HEK293 (cell line): ENCODE measurements at regions not wholly inside any gene's neighbourhood (a gene's known extent, or its start where the extent isn't known, plus 50 kb on each side); places are given as distances from the start of the nearest gene placed in this dataset.

Experiments
- CTCF ChIA-PET: fragments of 350-600 bp; formaldehyde crosslinking; extraction: SDS; loops from one replicate; lab custom pipeline; 2021; ENCODE audit warnings: antibody characterized with exemption; lab: Yijun Ruan, JAX
- POLR2A ChIA-PET: fragments of 300-600 bp; formaldehyde crosslinking; extraction: SDS; loops from one replicate; lab custom pipeline; 2020; ENCODE audit warnings: antibody characterized with exemption, inconsistent platforms; lab: Yijun Ruan, JAX
- H3K27ac ChIP-seq: fragments of 200-500 bp; sonication (Bioruptor generic); 2 replicates; pipeline ENCODE4 v1.5.1; 2014; ENCODE audit warnings: low read depth, low read length, control low read depth, inconsistent platforms; ENCODE audit errors: extremely low read depth
- H3K36me3 ChIP-seq, 2 experiments: fragments of 200-500 bp in 1 of 2; sonication (Bioruptor generic) in 1 of 2; 1 replicate in 1 of 2; 2 replicates in 1 of 2; pipeline ENCODE4 v1.5.1; 2014 to 2017; ENCODE audit warnings: inconsistent platforms in 2 of 2, low read length in 2 of 2; ENCODE audit not compliant: control insufficient read depth in 2 of 2, insufficient read depth in 1 of 2
- H3K4me1 ChIP-seq: fragments of 200-500 bp; sonication (Bioruptor generic); 2 replicates; pipeline ENCODE4 v1.5.1; 2014; ENCODE audit warnings: mild to moderate bottlenecking, low read length, inconsistent platforms; ENCODE audit not compliant: control insufficient read depth, insufficient read depth
- H3K4me3 ChIP-seq: 2 replicates; pipeline ENCODE4 v1.5.1; 2011; ENCODE audit warnings: low read depth, mild to moderate bottlenecking, control low read depth, low read length, moderate library complexity
- H3K9me3 ChIP-seq: fragments of 200-500 bp; sonication (Bioruptor generic); 2 replicates; pipeline ENCODE4 v1.5.1; 2014; ENCODE audit warnings: low read depth, low read length, inconsistent platforms; ENCODE audit not compliant: control insufficient read depth, insufficient read depth
- BCL11B ChIP-seq: fragments of 450-650 bp; formaldehyde crosslinking; IDR thresholded peaks from 2 replicates; pipeline ENCODE4 v1.5.1; 2016; ENCODE audit warnings: low read depth, missing biosample characterization, missing genetic modification characterization
- GLI2 ChIP-seq: fragments of 450-650 bp; formaldehyde crosslinking; IDR thresholded peaks from 2 replicates; pipeline ENCODE4; 2017; ENCODE audit warnings: missing biosample characterization, missing genetic modification characterization, low read depth, borderline replicate concordance
- IKZF3 ChIP-seq: fragments of 450-650 bp; IDR thresholded peaks from 2 replicates; pipeline ENCODE4 v1.5.0; 2018; ENCODE audit warnings: missing biosample characterization, mild to moderate bottlenecking, missing genetic modification characterization, moderate library complexity
- OVOL3 ChIP-seq: fragments of 450-650 bp; formaldehyde crosslinking; IDR thresholded peaks from 2 replicates; pipeline ENCODE4 v1.5.1; 2016; ENCODE audit warnings: missing biosample characterization, missing genetic modification characterization
- SALL2 ChIP-seq: fragments of 450-650 bp; formaldehyde crosslinking; IDR thresholded peaks from 2 replicates; pipeline ENCODE4 v1.5.0; 2017; ENCODE audit warnings: missing biosample characterization, mild to moderate bottlenecking, missing genetic modification characterization, borderline replicate concordance
- SP7 ChIP-seq: fragments of 450-650 bp; formaldehyde crosslinking; IDR thresholded peaks from 2 replicates; pipeline ENCODE4 v1.5.1; 2016; ENCODE audit warnings: missing biosample characterization, missing genetic modification characterization
- TCF7L2 ChIP-seq: IDR thresholded peaks from 2 replicates; pipeline ENCODE4 v1.6.1; 2011; ENCODE audit warnings: low read depth, mild to moderate bottlenecking, inconsistent platforms, low read length, moderate library complexity, borderline replicate concordance
- ZBTB8A ChIP-seq: fragments of 450-650 bp; formaldehyde crosslinking; IDR thresholded peaks from 2 replicates; pipeline ENCODE4 v1.5.1; 2016; ENCODE audit warnings: missing biosample characterization, missing genetic modification characterization
- ZFP41 ChIP-seq: fragments of 450-650 bp; formaldehyde crosslinking; IDR thresholded peaks from 2 replicates; pipeline ENCODE4 v1.5.1; 2016; ENCODE audit warnings: missing biosample characterization, missing genetic modification characterization, borderline replicate concordance
- ZFP69B ChIP-seq: fragments of 450-650 bp; formaldehyde crosslinking; IDR thresholded peaks from 2 replicates; pipeline ENCODE4 v1.5.1; 2016; ENCODE audit warnings: missing biosample characterization, missing genetic modification characterization
- ZNF132 ChIP-seq: fragments of 450-650 bp; formaldehyde crosslinking; IDR thresholded peaks from 2 replicates; pipeline ENCODE4 v1.5.1; 2017; ENCODE audit warnings: missing biosample characterization, missing genetic modification characterization, borderline replicate concordance
- ZNF2 ChIP-seq: fragments of 450-650 bp; formaldehyde crosslinking; IDR thresholded peaks from 2 replicates; pipeline ENCODE4 v1.5.1; 2016; ENCODE audit warnings: missing biosample characterization, missing genetic modification characterization
- ZNF341 ChIP-seq: fragments of 450-650 bp; formaldehyde crosslinking; IDR thresholded peaks from 2 replicates; pipeline ENCODE4; 2016; ENCODE audit warnings: low read depth, missing biosample characterization, missing genetic modification characterization
- ZNF350 ChIP-seq: fragments of 450-650 bp; formaldehyde crosslinking; IDR thresholded peaks from 2 replicates; pipeline ENCODE4 v1.5.0; 2017; ENCODE audit warnings: missing biosample characterization, mild to moderate bottlenecking, missing genetic modification characterization
- ZNF37A ChIP-seq: fragments of 450-650 bp; IDR thresholded peaks from 2 replicates; pipeline ENCODE4 v1.5.1; 2018; ENCODE audit warnings: missing biosample characterization, missing genetic modification characterization
- ZNF426 ChIP-seq: fragments of 450-650 bp; formaldehyde crosslinking; IDR thresholded peaks from 2 replicates; pipeline ENCODE4 v1.5.1; 2017; ENCODE audit warnings: missing biosample characterization, missing genetic modification characterization, mild to moderate bottlenecking, inconsistent platforms, moderate library complexity
- ZNF473 ChIP-seq: fragments of 450-650 bp; formaldehyde crosslinking; IDR thresholded peaks from 2 replicates; pipeline ENCODE4 v1.5.1; 2017; ENCODE audit warnings: missing biosample characterization, missing genetic modification characterization
- ZNF600 ChIP-seq: fragments of 450-650 bp; formaldehyde crosslinking; IDR thresholded peaks from 2 replicates; pipeline ENCODE4 v1.5.1; 2016; ENCODE audit warnings: missing biosample characterization, missing genetic modification characterization
- ZNF629 ChIP-seq: fragments of 450-650 bp; formaldehyde crosslinking; IDR thresholded peaks from 2 replicates; pipeline ENCODE4 v1.5.1; 2017; ENCODE audit warnings: missing biosample characterization, missing genetic modification characterization
- ZNF701 ChIP-seq: fragments of 450-650 bp; formaldehyde crosslinking; IDR thresholded peaks from 2 replicates; pipeline ENCODE4 v1.5.1; 2016; ENCODE audit warnings: missing biosample characterization, missing genetic modification characterization
- ZNF707 ChIP-seq: fragments of 450-650 bp; formaldehyde crosslinking; IDR thresholded peaks from 2 replicates; pipeline ENCODE4 v1.5.1; 2016; ENCODE audit warnings: missing biosample characterization, missing genetic modification characterization
- ZNF776 ChIP-seq: fragments of 450-650 bp; formaldehyde crosslinking; IDR thresholded peaks from 2 replicates; pipeline ENCODE4 v1.5.0; 2017; ENCODE audit warnings: missing biosample characterization, missing genetic modification characterization, borderline replicate concordance
- ZNF785 ChIP-seq: fragments of 450-650 bp; formaldehyde crosslinking; IDR thresholded peaks from 2 replicates; pipeline ENCODE4 v1.5.1; 2016; ENCODE audit warnings: missing biosample characterization, missing genetic modification characterization
- ZNF830 ChIP-seq: fragments of 450-650 bp; IDR thresholded peaks from 2 replicates; pipeline ENCODE4 v1.5.0; 2018; ENCODE audit warnings: missing biosample characterization, missing genetic modification characterization, low read depth, mild to moderate bottlenecking, moderate library complexity
- TF ChIP-seq, protein P1 (sequence below): fragments of 450-650 bp; formaldehyde crosslinking; IDR thresholded peaks from 2 replicates; pipeline ENCODE4 v1.5.1; 2016; ENCODE audit warnings: missing biosample characterization, missing genetic modification characterization
- TF ChIP-seq, protein P2 (sequence below): fragments of 450-650 bp; formaldehyde crosslinking; IDR thresholded peaks from 2 replicates; pipeline ENCODE4 v1.5.1; 2016; ENCODE audit warnings: missing biosample characterization, missing genetic modification characterization
- TF ChIP-seq, protein P3 (sequence below): fragments of 450-650 bp; formaldehyde crosslinking; optimal IDR thresholded peaks from 2 replicates; pipeline ENCODE3; 2016; ENCODE audit warnings: missing biosample characterization, mild to moderate bottlenecking, missing genetic modification characterization

DNA sequence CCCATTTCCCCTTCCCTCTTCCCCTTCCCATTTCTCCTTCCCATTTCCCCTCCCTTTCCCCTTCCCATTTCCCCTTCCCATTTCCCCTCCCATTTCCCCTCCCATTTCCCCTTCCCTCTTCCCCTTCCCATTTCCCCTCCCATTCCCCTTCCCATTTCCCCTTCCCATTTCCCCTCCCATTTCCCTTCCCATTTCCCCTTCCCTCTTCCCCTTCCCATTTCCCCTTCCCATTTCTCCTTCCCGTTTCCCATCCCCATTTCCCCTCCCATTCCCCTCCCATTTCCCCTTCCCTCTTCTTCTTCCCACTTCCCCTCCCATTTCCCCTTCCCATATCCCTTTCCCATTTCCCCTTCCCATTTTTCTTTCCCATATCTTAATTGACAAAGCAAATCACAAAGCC lies 109.0 kb downstream of the OLFM1 start:
- no peak overlapping the region for H3K27ac ChIP-seq
- no peaks in the 10 kb centered on the region for H3K9me3 ChIP-seq
- no peaks in the 10 kb centered on the region for H3K36me3 ChIP-seq
- POLR2A ChIA-PET: no interaction called here
- H3K4me1 ChIP-seq: no peaks in the 10 kb centered on the region
- TF ChIP-seq ZNF785 (tag by site-specific recombination) (no peak), ZBTB8A (tag by site-specific recombination) (no peak), ZNF830 (tag by site-specific recombination) (no peak), ZNF701 (tag by site-specific recombination) (no peak), ZNF776 (tag by site-specific recombination) (no peak), IKZF3 (tag by site-specific recombination) (no peak), GLI2 (tag by site-specific recombination) (no peak), ZNF600 (tag by site-specific recombination) (no peak), SP7 (no peak), OVOL3 (tag by site-specific recombination) (no peak), ZNF426 (tag by site-specific recombination) (no peak), ZNF350 (tag by site-specific recombination) (no peak), ZNF132 (tag by site-specific recombination) (no peak), ZFP41 (tag by site-specific recombination) (no peak), ZNF341 (tag by site-specific recombination) (no peak), ZFP69B (tag by site-specific recombination) (no peak), TCF7L2 (no peak), ZNF2 (no peak)
- TF ChIP-seq, protein P1, sequence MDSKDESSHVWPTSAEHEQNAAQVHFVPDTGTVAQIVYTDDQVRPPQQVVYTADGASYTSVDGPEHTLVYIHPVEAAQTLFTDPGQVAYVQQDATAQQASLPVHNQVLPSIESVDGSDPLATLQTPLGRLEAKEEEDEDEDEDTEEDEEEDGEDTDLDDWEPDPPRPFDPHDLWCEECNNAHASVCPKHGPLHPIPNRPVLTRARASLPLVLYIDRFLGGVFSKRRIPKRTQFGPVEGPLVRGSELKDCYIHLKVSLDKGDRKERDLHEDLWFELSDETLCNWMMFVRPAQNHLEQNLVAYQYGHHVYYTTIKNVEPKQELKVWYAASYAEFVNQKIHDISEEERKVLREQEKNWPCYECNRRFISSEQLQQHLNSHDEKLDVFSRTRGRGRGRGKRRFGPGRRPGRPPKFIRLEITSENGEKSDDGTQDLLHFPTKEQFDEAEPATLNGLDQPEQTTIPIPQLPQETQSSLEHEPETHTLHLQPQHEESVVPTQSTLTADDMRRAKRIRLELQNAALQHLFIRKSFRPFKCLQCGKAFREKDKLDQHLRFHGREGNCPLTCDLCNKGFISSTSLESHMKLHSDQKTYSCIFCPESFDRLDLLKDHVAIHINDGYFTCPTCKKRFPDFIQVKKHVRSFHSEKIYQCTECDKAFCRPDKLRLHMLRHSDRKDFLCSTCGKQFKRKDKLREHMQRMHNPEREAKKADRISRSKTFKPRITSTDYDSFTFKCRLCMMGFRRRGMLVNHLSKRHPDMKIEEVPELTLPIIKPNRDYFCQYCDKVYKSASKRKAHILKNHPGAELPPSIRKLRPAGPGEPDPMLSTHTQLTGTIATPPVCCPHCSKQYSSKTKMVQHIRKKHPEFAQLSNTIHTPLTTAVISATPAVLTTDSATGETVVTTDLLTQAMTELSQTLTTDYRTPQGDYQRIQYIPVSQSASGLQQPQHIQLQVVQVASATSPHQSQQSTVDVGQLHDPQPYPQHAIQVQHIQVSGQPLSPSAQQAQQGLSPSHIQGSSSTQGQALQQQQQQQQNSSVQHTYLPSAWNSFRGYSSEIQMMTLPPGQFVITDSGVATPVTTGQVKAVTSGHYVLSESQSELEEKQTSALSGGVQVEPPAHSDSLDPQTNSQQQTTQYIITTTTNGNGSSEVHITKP (tag by site-specific recombination): no peak
- TF ChIP-seq, protein P2, sequence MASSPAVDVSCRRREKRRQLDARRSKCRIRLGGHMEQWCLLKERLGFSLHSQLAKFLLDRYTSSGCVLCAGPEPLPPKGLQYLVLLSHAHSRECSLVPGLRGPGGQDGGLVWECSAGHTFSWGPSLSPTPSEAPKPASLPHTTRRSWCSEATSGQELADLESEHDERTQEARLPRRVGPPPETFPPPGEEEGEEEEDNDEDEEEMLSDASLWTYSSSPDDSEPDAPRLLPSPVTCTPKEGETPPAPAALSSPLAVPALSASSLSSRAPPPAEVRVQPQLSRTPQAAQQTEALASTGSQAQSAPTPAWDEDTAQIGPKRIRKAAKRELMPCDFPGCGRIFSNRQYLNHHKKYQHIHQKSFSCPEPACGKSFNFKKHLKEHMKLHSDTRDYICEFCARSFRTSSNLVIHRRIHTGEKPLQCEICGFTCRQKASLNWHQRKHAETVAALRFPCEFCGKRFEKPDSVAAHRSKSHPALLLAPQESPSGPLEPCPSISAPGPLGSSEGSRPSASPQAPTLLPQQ (tag by site-specific recombination): no peak
- H3K4me3 ChIP-seq: no peak overlapping the region
- CTCF ChIA-PET: interaction anchor here (0.6 kb wide), 1 partner anchor 110 kb away, joined by 3 read pairs; no protein-coding TSS in a partner anchor

DNA sequence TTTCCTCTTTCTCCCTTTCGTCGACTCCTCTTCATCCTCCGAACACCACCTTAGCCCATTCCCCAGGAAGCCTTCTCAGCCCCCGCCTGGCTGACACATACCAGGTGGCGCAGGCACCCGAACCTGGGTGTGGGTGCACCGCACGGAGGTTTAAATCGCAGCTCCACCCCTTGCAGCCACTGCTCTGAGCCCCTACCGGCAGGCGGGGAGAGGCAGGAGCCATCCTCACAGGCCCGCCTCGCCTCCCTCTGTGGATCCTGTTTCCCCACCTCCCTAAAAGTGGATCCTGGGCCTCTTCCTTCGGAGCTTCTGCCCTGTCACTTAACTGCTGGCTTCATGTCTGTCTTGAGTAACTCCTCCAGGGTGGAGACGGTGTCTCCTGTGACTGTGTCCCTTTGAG lies 110.7 kb downstream of the OLFM1 start:
- H3K27ac ChIP-seq: no peak overlapping the region
- H3K4me1 ChIP-seq: no peaks in the 10 kb centered on the region
- H3K9me3 ChIP-seq: no peaks in the 10 kb centered on the region
- H3K36me3 ChIP-seq: no peaks in the 10 kb centered on the region
- ChIA-PET POLR2A (no interaction called here), CTCF (no interaction called here)
- TF ChIP-seq ZNF629 (tag by site-specific recombination) (no peak), SALL2 (tag by site-specific recombination) (no peak), OVOL3 (tag by site-specific recombination) (no peak), ZNF707 (no peak), ZNF37A (no peak), BCL11B (tag by site-specific recombination) (no peak), ZNF473 (tag by site-specific recombination) (no peak)
- TF ChIP-seq, protein P3, sequence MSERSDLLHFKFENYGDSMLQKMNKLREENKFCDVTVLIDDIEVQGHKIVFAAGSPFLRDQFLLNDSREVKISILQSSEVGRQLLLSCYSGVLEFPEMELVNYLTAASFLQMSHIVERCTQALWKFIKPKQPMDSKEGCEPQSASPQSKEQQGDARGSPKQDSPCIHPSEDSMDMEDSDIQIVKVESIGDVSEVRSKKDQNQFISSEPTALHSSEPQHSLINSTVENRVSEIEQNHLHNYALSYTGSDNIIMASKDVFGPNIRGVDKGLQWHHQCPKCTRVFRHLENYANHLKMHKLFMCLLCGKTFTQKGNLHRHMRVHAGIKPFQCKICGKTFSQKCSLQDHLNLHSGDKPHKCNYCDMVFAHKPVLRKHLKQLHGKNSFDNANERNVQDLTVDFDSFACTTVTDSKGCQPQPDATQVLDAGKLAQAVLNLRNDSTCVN (tag by site-specific recombination): no peak
- no peak overlapping the region for H3K4me3 ChIP-seq
